ENCODE measurements at regions not wholly inside any gene's neighbourhood (a gene's known extent, or its start where the extent isn't known, plus 50 kb on each side); places are given as distances from the start of the nearest gene placed in this dataset.

GRCh38 chr6:14573703-14574290, 456.2 kb downstream of the CD83 start:
- peaks cover 8% of the 10 kb centered on the region for H3K4me1 Mint-ChIP-seq (ENCODE audit: low read depth, unreplicated experiment)
- BruUV-seq (replicated peaks) = no TSS peak
- peaks cover 45% of the 10 kb centered on the region for H3K27me3 Mint-ChIP-seq (ENCODE audit: unreplicated experiment)
- intact Hi-C loops (cut with micrococcal nuclease; ENCODE audit: unreplicated experiment) = no loop called here
- H3K4me3 Mint-ChIP-seq (ENCODE audit: low read depth, unreplicated experiment) = no peak overlapping the region
- TF ChIP-seq CTCF (IDR thresholded peaks at IDR 0.05; ENCODE audit: unreplicated experiment) = no peak
- no peak overlapping the region for H3K27ac Mint-ChIP-seq (ENCODE audit: unreplicated experiment)
- no peaks in the 10 kb centered on the region for H3K36me3 Mint-ChIP-seq (ENCODE audit: insufficient read depth, unreplicated experiment)
- no peak for DNase-seq
- H3K9me3 Mint-ChIP-seq (ENCODE audit: low read depth, unreplicated experiment) = peaks cover 9% of the 10 kb centered on the region
- CTCF ChIA-PET = no interaction called here

- Mint-ChIP-seq H3K4me3 (ENCODE audit: low read depth, unreplicated experiment) (no peak overlapping the region), H3K36me3 (ENCODE audit: insufficient read depth, unreplicated experiment) (no peaks in the 10 kb centered on the region), H3K4me1 (ENCODE audit: low read depth, unreplicated experiment) (peaks cover 8% of the 10 kb centered on the region), H3K9me3 (ENCODE audit: low read depth, unreplicated experiment) (peaks cover 6% of the 10 kb centered on the region), H3K27ac (ENCODE audit: unreplicated experiment) (no peak overlapping the region), H3K27me3 (ENCODE audit: unreplicated experiment) (peaks cover 29% of the 10 kb centered on the region)
- no TSS peak for BruUV-seq (replicated peaks)
- DNase-seq = no peak
- TF ChIP-seq CTCF (IDR thresholded peaks at IDR 0.05; ENCODE audit: unreplicated experiment) = no peak
- CTCF ChIA-PET = no interaction called here
- intact Hi-C loops (cut with micrococcal nuclease; ENCODE audit: unreplicated experiment) = no loop called here
Observed at GRCh38 chr6:14575961-14576360, 458.4 kb downstream of the CD83 start.

GRCh38 chr6:14578994-14579393, 461.4 kb downstream of the CD83 start:
- H3K36me3 Mint-ChIP-seq (ENCODE audit: insufficient read depth, unreplicated experiment) = no peaks in the 10 kb centered on the region
- H3K9me3 Mint-ChIP-seq (ENCODE audit: low read depth, unreplicated experiment) = peaks cover 2% of the 10 kb centered on the region
- H3K27me3 Mint-ChIP-seq (ENCODE audit: unreplicated experiment) = peaks cover 10% of the 10 kb centered on the region
- CTCF ChIA-PET = interaction anchor here (0.7 kb wide), 1 partner anchor 104 kb away, joined by 3 read pairs; no protein-coding TSS in a partner anchor
- H3K27ac Mint-ChIP-seq (ENCODE audit: unreplicated experiment) = no peak overlapping the region
- H3K4me1 Mint-ChIP-seq (ENCODE audit: low read depth, unreplicated experiment) = no peaks in the 10 kb centered on the region
- DNase-seq = no peak
- BruUV-seq (replicated peaks) = no TSS peak
- TF ChIP-seq CTCF (IDR thresholded peaks at IDR 0.05; ENCODE audit: unreplicated experiment) = no peak
- H3K4me3 Mint-ChIP-seq (ENCODE audit: low read depth, unreplicated experiment) = no peak overlapping the region
- intact Hi-C loops (cut with micrococcal nuclease; ENCODE audit: unreplicated experiment) = no loop called here

- intact Hi-C loops (cut with micrococcal nuclease; ENCODE audit: unreplicated experiment) = no loop called here
- no peak for TF ChIP-seq CTCF (IDR thresholded peaks at IDR 0.05; ENCODE audit: unreplicated experiment)
- no peak overlapping the region for H3K4me3 Mint-ChIP-seq (ENCODE audit: low read depth, unreplicated experiment)
- no peaks in the 10 kb centered on the region for H3K4me1 Mint-ChIP-seq (ENCODE audit: low read depth, unreplicated experiment)
- peaks cover 18% of the 10 kb centered on the region for H3K27me3 Mint-ChIP-seq (ENCODE audit: unreplicated experiment)
- CTCF ChIA-PET = no interaction called here
- BruUV-seq (replicated peaks) = no TSS peak
- H3K27ac Mint-ChIP-seq (ENCODE audit: unreplicated experiment) = no peak overlapping the region
- H3K36me3 Mint-ChIP-seq (ENCODE audit: insufficient read depth, unreplicated experiment) = no peaks in the 10 kb centered on the region
- DNase-seq = no peak
- no peaks in the 10 kb centered on the region for H3K9me3 Mint-ChIP-seq (ENCODE audit: low read depth, unreplicated experiment)
Observed at GRCh38 chr6:14582749-14583148, 465.2 kb downstream of the CD83 start.
